NCI-H2029 treated with DMSO at 0.1 percent for 48 hours (cell line): ENCODE measurements at regions not wholly inside any gene's neighbourhood (a gene's known extent, or its start where the extent isn't known, plus 50 kb on each side); places are given as distances from the start of the nearest gene placed in this dataset.

ENCODE experiments used
- DNase-seq: peaks from one replicate; lab custom pipeline; 2025; lab: John Stamatoyannopoulos, UW

GRCh38 chr3:168157099-168157700, 61.5 kb upstream of the GOLIM4 start:
- no peak for DNase-seq

- DNase-seq = no peak
These were observed 60.8 kb upstream of the GOLIM4 start for GRCh38 chr3:168156479-168156878.

DNA sequence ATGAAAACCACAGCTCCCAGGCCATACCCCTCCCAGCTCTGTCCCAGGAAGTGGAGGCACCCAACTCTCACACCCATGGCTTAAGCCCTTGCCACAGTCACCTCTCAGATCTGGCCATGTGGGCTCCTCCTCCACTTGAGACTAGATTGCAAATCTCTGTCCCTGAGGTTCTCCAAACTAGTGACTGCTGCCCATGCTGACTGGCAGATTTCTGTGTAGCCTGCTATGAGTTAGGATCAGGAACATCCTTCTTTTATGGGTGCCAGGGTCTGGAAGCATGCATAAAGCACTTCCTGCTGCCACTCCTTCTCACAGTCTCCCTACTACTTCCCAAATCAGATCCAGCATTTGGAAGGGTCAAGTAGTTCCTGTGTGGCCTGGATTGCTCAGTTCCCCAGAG, 59.6 kb upstream of the GOLIM4 start:
- DNase-seq = no peak

DNA sequence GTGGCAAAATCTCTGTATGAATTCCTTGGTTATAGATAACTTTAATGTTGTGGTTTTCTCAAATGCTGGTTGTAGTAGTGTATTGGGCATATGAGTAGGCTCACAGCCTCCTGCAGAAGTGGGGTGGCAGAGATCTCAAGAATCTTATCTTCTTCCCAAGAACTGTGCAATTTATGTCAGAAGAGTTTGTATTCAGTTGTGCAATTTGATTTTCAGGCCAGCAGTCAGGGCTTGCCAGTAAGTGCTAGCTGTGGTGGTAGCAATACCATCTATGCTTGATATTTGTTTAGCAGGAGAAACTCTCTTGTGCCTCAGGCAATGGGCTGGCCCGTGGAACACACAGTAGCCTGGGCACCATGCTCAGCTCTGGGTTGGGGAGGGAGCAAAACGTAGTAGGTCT, 58.4 kb upstream of the GOLIM4 start:
- no peak for DNase-seq

DNA sequence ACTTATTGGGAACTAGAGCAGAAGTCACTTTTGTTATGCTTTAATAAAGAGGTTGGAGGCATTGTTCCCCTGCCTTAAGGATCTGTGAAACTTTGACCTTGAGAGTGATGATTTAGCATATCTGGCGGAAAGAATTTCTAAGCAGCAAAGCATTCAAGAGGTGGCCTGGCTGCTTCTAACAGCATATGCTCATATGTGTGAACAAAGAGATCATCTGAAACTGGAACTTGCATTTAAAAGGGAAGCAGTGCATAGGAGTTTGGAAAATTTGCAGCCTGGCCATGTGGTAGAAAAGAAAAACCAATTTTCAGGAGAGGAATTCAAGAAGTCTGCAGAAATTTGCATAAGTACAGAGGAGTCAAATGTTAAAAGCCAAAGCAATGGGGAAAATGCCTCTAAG, 56.4 kb upstream of the GOLIM4 start:
- DNase-seq = no peak
